Right ventricle myocardium inferior (tissue), 1 donor: ENCODE measurements at regions not wholly inside any gene's neighbourhood (a gene's known extent, or its start where the extent isn't known, plus 50 kb on each side); places are given as distances from the start of the nearest gene placed in this dataset.
"Not testable (repeated sequence)": the region's sequence is repeated elsewhere in the genome, so short reads cannot be mapped to it uniquely, and the experiment has no call there.

Source experiments
- ATAC-seq: fragments of 200-7000 bp; cut with Tn5 transposase; one replicate; pipeline ENCODE4 v1.9.1; 2020; ENCODE audit warnings: mild to moderate bottlenecking, moderate library complexity
- DNase-seq: peaks from one replicate; pipeline ENCODE4 v3.0.0; 2021; ENCODE audit errors: missing footprints
- intact Hi-C: fragments of 100-400 bp; cut with DNase I; formaldehyde crosslinking; loops from one replicate; pipeline ENCODE4 v1.11.0; 2022
- donor health status: DM: no; HTN: yes; CAD: no; lungs with severe emphysema.

DNA sequence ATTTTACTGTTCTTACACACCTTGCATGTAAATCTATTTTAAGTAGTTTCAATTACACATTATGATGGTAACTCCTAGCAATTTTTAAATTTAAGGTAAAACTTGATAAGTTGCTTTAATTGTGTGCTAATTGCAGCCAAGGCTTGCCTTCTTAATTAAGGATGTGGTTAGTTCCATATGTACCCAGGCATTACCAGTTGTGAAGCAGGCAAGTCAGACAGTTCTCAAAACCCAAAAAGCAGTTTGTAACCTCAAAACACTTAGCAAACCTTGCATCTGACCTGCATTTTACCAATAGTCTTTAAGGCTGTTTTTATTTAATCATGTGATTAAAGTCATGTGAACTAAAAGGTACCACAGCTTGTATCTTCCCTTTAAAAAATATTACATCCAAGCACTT lies 1159.4 kb downstream of the DSC3 start:
- intact Hi-C loops = no loop called here
- no peak for ATAC-seq
- DNase-seq = no peak

DNA sequence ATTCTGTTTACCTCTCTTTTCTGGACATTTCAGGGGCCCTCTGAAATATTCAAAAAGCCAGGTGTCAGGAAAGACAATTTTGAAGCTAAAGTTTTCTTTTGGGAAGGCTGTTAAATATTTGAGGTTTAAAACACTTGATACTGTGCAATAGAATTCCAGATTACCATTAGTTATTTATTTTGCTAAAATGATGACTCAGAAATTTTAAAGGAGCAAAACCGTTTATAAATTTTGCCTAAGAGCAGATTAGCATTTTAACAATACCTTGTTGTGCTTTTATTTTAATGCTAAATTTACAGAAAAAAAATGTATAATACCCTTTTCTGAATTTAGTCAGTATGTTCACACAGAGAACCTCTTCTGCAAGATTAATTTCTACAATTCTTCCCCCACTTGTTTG lies 1159.9 kb downstream of the DSC3 start:
- DNase-seq (no peak), ATAC-seq (no peak)
- intact Hi-C loops = no loop called here

DNA sequence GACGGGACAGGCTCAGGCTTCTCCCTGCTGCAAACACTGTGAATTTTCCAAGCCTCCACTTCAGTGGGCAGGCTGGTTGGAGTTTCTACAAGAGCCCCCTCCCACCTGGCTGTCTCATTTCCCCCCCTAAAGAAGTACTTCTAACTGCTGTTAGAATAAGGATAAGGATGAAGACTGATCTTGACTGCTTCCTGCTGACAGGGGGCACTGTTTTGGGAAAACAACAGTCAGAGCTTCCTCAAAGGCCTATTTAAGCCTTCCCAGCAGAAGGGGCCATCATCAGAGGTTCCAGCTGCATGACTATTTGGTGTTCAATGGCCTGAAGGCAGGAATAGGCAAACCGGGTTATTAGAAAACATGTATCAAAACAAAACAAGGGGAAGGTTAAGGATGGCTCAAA lies 1162.8 kb downstream of the DSC3 start:
- intact Hi-C loops = no loop called here
- ATAC-seq = no peak

DNA sequence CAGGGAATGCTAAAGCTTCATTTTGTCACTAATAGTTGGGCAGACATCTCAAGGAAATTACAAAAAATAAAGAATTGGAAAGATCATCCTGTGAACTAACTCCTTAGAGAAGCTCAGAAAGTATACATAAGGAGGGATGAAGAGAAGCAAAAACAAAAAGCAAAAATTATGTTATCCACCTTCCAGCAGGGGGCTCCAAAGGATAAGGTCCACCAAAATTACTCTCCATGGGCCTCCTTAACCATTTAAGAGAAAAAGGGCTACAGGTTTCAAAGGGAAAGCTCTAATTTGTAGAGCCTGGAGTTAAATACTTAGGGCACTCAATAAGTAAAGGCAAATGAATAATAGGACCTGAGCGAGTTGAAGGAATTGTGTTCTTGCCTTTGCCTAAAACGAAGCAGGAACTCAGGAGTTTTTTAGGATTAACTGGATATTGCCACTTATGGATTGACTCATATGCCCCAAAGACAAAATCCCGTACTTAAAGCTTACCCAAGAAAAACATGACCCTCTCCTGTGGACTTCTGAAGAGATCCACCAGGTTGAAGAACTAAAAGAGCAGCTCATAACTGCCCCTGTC lies 1167.9 kb downstream of the DSC3 start:
- ATAC-seq = no peak
- DNase-seq = no peak
- intact Hi-C loops = no loop called here

More for the DNA sequence above, 1162.8 kb downstream of the DSC3 start:
- no peak for DNase-seq

DNA sequence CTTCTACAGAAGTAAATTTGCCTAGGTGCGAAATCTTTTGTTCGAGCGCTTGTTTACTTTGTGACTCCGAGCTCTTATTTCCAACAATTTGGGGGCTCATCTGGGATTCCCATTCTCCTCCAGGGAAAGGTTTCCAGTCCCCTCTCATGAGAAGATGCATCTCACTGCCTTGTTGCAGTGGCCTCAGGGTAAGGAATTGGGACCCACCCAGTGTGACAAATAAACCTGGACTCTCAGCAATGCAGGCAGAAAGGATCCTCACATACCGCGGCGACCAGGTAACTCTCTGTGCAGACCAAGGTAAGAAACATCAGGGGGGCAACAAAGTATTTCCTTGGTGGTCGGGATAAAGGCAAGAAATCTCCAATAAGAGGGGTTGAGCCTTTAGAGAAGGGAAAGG lies 1169.3 kb downstream of the DSC3 start:
- DNase-seq (no peak), ATAC-seq (no peak)
- intact Hi-C loops = no loop called here

DNA sequence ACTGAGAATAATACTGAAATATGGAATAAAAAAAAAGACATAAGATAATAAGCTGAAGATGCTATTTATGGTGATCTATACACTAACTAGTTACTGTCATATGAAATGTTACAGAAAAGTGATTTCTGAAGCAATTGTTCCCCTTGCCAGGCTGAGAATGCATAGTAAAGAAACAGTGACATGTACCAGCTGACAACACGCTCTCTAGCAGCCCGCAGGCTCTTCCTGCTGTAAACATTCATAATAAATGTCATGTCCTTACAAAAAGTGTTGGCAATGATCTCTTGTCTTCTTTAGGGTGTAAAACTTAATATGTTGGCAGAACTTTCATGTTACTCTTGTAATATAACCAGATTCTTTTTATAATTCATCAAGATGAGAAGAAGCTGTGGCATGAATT lies 1171.3 kb downstream of the DSC3 start:
- no peak for DNase-seq
- ATAC-seq = no peak
- intact Hi-C loops = no loop called here

DNA sequence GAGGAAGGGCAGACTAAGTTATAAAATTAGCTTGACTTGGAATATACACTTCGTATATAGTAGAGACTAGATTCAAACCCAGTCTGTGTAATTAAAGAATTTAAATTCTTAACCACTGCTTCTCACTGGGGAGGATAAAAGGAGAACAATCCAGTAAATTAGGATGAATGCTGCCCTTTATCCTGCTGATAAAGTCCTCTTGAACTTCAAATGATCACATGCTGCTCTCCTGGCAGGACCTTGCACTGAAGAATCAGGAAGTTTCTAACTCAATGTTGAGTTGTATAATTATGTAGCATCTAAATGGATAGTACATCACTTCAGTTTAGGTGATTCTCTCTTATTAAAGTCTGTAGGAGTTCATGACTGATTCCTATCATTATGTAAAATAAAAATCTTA lies 1179.7 kb downstream of the DSC3 start:
- no peak for ATAC-seq
- intact Hi-C loops = no loop called here
- no peak for DNase-seq

DNA sequence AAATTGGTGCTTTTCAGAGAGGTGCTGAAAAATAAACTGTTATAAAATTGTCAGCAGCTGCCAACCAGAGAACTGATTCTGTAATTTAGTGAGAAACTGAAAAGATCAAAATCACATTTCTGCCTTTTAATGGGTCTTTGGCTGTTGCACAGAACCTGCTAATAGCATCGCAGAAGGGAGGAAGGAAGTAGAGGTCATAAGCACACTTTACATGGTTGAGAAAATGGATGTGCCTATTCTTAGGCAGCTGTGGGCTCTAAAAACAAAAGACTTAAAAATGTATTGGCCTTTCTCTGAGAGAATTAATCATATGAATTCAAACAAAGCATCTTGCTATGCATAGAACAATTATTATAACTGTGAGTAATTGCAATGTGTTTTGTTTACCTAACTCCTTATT lies 1186.9 kb downstream of the DSC3 start:
- intact Hi-C loops = no loop called here
- no peak for DNase-seq
- ATAC-seq = no peak

DNA sequence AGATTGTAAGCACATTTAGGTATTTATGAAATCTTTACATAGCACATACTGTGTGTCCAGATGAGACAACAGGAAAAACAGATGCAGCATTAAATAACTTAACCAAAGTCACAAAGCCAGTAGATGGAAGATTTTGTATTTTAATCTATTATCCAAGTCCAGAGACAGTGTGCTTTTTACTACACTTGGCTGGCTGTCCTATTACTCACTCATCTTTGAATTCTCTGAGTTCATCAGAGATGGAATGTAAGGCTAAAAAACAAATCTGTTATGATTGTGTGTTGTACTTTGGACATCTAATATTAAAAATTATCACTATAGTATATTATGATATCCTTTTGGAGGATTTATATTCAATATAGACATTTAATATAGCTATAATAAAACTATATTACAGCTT lies 1189.4 kb downstream of the DSC3 start:
- no peak for DNase-seq
- intact Hi-C loops = no loop called here
- no peak for ATAC-seq

DNA sequence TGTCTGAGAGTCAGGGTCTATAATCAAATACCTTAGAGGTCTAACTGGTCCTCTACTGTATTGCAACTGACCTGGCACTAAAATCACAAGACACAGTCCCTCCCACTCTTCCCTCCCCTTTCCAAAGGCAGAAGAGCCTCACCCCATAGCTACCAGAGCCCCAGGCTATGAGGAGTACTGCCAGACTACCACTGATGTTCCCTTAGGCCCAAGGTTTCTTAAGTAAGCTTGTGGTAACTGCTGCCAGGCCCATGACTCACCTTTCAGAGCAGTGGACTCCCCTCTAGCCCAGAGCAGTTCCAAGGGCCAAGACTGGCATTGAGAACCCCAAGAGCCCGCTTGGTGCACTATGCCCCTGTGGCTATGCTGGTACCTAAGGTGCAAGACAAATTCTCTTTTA lies 1193.4 kb downstream of the DSC3 start:
- DNase-seq = no peak
- ATAC-seq = no peak
- intact Hi-C loops = no loop called here

DNA sequence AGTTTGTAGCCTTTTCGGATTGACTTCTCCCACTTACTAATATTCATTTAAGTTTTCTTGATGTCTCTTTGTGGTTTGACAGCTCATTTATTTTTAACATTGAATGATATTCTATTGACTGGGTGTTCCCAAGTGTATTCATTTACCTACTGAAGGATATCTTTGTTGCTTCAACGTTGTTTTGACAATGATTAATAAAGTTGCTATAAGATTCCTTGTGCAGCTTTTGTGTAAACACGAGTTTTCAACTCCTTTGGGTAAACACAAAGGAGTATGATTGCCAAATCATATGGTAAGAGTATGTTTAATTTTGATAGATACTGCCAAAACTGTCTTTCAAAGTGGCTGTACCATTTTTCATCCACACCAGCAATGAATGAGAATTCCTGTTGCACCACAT lies 1200.9 kb downstream of the DSC3 start:
- DNase-seq = no peak
- ATAC-seq = no peak
- intact Hi-C loops = no loop called here

DNA sequence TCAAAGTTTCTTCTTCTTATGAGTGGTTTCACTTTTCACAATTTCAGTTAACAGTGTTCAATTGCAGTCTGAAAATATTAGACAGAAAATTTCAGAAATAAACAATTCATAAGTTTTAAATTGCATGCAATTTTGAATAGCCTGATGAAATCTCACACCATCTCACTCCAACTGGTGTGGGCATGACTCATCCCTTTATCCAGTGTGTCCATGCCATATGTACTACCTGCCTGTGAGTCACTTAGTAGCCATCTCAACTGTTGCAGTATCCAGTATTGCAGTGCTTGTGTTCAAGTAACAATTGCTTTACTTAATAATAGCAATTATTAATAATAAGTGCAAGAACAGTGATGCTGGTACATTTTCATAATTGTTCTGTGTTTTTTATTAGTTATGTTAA lies 1202.5 kb downstream of the DSC3 start:
- intact Hi-C loops = no loop called here
- ATAC-seq (no peak), DNase-seq (no peak)

DNA sequence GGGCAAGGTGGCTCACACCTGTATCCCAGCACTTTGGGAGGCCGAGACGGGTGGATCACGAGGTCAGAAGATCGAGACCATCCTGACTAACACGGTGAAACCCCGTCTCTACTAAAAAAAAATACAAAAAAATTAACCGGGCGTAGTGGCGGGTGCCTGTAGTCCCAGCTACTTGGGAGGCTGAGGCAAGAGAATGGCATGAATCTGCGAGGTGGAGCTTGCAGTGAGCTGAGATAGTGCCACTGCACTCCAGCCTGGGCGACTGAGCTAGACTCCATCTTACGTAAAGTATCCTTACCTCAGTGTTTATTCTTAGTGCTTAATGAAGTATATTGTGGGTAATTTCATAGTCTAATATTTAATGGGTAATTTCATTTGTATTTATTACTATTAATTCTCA lies 1203.6 kb downstream of the DSC3 start:
- intact Hi-C loops, DNase-seq, ATAC-seq: not testable (repeated sequence)

DNA sequence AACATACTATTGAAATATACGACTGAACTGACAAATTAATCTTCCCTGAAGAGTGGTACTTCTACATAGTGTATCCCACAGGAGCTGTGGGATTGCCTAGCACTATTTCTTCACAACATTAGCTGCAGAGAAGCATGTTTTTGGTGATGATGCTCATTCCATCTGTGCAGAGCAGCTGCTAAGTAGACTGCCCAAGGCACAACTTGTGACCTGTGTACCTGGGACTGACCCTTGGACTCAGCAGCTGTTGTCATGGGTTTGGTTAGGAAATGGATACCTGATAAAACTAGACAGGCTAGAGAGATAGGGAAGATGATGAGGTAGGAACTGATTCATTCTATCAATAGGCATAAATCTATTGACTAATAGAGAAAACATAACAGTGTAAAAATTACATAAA lies 1204.0 kb downstream of the DSC3 start:
- DNase-seq (no peak), ATAC-seq (no peak)
- intact Hi-C loops = no loop called here

DNA sequence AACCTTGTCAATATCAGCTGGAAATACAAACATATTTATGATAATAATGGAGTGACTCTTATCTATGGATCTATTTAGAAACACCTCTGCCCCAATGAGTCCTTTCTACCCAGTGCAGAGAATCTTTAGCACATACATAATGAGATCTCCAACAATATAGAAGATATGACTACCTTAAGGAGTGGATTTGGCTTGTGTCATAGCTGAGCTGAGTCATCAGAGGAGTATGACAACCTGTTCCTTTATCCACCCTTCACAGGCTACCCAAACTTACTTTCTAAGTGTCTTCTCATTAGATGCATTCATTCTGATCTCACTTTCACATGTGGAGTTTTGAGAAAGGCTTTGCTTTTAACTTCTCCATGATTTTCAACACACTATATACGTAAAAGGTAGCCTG lies 1218.9 kb downstream of the DSC3 start:
- intact Hi-C loops = no loop called here
- ATAC-seq = no peak
- no peak for DNase-seq

DNA sequence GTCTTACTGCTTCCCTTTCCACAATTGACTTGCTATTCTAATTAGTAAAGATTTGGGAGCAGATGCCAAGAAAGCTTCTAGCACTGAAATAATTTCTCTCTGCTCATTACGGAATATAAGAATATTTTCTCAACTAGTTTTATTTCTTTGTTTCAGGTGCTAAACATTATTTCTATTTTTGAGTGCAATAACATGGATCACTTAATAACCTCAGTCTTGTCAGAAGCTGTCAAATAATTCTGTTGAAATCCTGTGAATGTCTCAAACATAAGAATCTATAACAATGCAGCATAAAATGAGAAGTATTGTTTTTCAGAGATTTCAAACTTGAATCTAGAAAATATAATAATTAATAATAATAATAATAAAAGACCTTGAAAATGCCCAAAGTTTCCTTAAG lies 1221.0 kb downstream of the DSC3 start:
- no peak for DNase-seq
- intact Hi-C loops = no loop called here

DNA sequence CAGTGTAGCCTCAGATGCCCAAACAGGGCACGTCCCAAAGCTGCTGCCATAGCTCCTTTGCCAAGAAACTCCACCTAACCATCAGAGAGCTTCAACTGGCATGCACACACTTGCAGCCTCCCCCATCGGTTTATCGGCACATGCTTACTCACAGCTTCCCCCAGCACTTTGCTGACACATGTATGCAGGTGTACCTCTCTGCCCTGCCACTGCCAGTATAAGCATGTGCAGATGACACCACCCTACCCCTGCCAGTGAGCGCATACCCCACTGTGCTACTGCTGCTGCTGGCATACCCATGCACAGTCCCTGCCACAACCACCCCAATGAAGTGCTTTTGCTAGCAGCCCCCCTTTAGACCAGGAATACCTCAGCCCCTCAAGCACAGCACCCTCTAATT lies 1231.0 kb downstream of the DSC3 start:
- intact Hi-C loops = no loop called here
- ATAC-seq (peak; percentile 20), DNase-seq (no peak)

More for the DNA sequence above, 1221.0 kb downstream of the DSC3 start:
- no peak for ATAC-seq

DNA sequence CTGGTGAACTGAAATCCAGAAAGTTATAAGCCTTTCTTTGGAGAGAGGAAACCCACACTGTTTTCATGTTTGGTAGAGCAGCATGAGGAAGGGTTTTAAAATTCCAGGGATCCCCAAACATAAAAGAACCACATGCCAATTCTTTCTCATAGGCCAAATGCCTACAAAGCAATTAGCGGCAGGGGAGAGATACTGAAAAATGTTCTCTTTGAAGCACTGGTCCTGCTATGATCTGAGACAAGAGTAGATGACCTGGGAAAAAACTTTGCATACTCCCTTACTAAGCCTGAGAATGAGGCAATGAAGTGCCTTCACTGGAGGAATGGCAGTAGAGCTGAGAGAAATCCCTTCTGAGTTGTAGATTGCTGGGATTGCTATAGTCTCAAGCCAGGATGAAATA lies 1261.7 kb downstream of the DSC3 start:
- no peak for ATAC-seq
- intact Hi-C loops = no loop called here

DNA sequence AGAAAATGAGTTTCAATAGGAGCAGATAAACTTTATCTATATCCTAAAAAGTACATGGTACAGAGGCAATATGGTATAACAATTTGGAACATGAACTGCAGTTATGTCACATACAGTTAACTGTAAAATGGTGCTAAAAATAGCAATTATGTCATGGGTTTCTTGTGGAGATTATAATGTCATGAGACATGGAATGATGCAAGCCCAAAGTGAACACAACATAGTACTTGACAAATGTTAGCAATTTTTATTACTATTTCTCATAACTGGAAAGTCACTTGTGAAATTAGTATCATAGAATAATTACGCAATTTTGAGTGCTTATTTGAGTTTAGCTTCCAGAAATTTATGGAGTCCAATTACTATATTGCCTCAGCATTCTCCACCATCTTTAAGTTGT lies 1263.4 kb downstream of the DSC3 start:
- intact Hi-C loops = no loop called here
- ATAC-seq = no peak

More for the DNA sequence above, 1261.7 kb downstream of the DSC3 start:
- no peak for DNase-seq

DNA sequence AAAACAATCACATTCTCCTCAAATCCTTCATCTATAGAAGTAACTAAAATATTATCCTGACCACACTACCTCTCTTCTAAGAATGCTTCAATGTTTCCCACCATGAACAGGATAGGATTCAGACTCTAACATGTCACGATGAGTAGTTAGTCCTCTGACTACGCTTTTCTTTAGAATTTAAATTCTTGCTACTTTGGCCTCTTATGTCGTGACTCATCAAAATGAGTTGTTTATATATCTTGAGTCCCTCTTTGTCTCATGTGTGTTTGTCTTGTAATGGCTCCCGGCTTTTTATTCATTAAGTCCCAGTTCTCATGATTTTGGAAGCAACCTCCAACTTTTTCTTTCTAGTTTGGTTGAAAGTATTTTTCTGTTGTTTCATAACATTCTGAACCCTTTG lies 1289.2 kb downstream of the DSC3 start:
- ATAC-seq = no peak
- DNase-seq = no peak
- intact Hi-C loops = no loop called here

More for the DNA sequence above, 1263.4 kb downstream of the DSC3 start:
- no peak for DNase-seq

DNA sequence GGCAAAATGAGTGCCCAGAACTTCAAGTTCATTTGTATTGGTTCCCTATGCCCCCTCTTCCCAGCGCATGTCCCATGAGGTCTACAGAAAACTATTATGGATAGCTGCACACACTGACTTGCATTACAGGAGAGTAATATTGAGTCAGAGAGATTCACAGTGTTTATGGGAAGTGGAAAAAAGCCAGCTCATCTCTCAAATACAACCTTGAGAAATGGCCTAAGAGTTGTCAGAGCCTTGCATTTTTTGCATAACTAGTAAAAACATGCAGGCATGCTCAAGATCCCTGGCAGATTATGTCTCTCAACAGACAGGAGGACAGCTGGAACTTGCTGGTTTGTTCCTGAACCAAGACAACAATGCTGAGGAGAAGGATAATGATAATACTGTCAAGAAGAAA lies 1292.8 kb downstream of the DSC3 start:
- intact Hi-C loops = no loop called here
- DNase-seq = no peak
- ATAC-seq = no peak

DNA sequence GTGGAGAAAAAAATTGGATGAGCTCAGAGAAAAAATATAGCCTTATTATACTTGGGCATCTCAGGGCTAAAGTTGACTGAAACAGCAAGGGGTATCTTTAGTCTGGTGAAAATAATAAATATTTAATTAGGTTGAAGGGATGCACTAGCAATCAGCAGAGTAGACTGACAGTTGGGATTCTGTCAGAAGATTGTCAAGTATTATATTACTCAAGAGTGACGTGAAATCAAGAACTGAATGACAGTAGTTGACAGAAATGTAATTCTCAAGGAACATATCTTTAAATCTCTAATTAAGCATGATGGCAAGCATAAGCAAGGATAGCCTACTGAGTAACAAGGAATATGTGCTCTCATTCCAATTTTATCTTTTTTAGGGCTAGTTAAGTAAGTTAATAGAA lies 1301.1 kb downstream of the DSC3 start:
- ATAC-seq = no peak
- DNase-seq = no peak
- intact Hi-C loops = no loop called here
